Activated B cell treated with CpG ODN at 0.5 μM for 24 hours (primary cell): ENCODE measurements at regions not wholly inside any gene's neighbourhood (a gene's known extent, or its start where the extent isn't known, plus 50 kb on each side); places are given as distances from the start of the nearest gene placed in this dataset.

Experiments used
- ATAC-seq: fragments of 200-7000 bp; cut with Tn5 transposase; one replicate; pipeline ENCODE4 v1.10.0; 2021; ENCODE audit warnings: low read depth, mild to moderate bottlenecking, moderate library complexity
- CTCF ChIA-PET: fragments of 350-600 bp; sonication (Branson Sonifier 250); formaldehyde crosslinking; loops from one replicate; lab custom pipeline; 2021; ENCODE audit warnings: antibody characterized with exemption; lab: Charles Lee
- POLR2A ChIA-PET: fragments of 350-600 bp; sonication (Branson Sonifier 250); formaldehyde crosslinking; loops from one replicate; lab custom pipeline; 2021; ENCODE audit warnings: antibody characterized with exemption; lab: Charles Lee
- DNase-seq: peaks from one replicate; pipeline ENCODE4 v3.0.0; 2022
- H3K27ac Mint-ChIP-seq: one replicate; pipeline ENCODE4 v1.8.0; 2020; ENCODE audit warnings: mixed read lengths
- H3K27me3 Mint-ChIP-seq: one replicate; pipeline ENCODE4 v1.8.0; 2021; ENCODE audit warnings: mixed read lengths
- H3K36me3 Mint-ChIP-seq: one replicate; pipeline ENCODE4 v1.8.0; 2021; ENCODE audit warnings: low read depth, mixed read lengths
- H3K4me1 Mint-ChIP-seq: one replicate; pipeline ENCODE4 v1.8.0; 2021; ENCODE audit warnings: mixed read lengths
- H3K4me3 Mint-ChIP-seq: one replicate; pipeline ENCODE4 v1.8.0; 2020; ENCODE audit warnings: mild to moderate bottlenecking, mixed read lengths
- H3K9me3 Mint-ChIP-seq: one replicate; pipeline ENCODE4 v1.8.0; 2020; ENCODE audit warnings: mixed read lengths
- intact Hi-C: fragments of 100-400 bp; cut with micrococcal nuclease; formaldehyde crosslinking; loops from one replicate; pipeline ENCODE4 v1.15.1; 2024
- TF ChIP-seq, protein P1 (sequence below): fragments of 200-600 bp; IDR thresholded peaks from one replicate; pipeline ENCODE4 v1.8.0; 2022; ENCODE audit warnings: antibody characterized with exemption, mild to moderate bottlenecking

DNA sequence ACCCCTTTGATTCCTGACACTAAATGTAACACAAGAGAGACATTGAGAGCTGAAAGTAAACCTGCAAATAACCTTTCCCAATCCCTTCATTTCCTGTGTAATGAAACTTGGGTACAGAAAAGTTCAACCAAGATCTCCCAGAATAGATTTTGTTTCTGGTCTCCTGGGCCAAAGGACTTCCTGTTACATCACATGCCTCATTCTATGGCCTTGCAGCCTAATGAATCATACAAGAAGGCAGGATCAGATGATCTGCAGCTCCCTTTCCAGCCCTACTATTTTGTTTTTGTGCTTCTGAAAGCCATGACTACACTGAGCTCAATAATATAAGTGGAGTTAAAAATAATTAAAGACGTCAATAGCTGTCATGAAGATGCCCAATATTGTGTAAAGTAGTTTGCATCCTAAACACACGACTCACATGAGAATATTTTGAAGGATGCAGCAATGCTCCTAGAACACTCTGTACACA is 73.4 kb upstream of the NOX3 start:
- Mint-ChIP-seq H3K36me3 (no peaks in the 10 kb centered on the region), H3K4me3 (no peak overlapping the region), H3K9me3 (peaks cover 5% of the 10 kb centered on the region), H3K27me3 (no peaks in the 10 kb centered on the region), H3K27ac (peak overlapping the region; percentile 36), H3K4me1 (peaks cover 9% of the 10 kb centered on the region)
- intact Hi-C loops: loop anchor here (2.0 kb wide), 1 partner anchor 352 kb away; no protein-coding TSS in a partner anchor
- ChIA-PET POLR2A (interaction anchor here (0.5 to 0.8 kb wide), 4 partner anchors 121 to 1267 kb away, joined by 3 to 8 read pairs (median 3); no protein-coding TSS in a partner anchor), CTCF (interaction anchor here (1.0 to 2.1 kb wide), 2 partner anchors 199 to 201 kb away, joined by 6 to 15 read pairs; no protein-coding TSS in a partner anchor)
- ATAC-seq (peak; percentile 49), DNase-seq (no peak)
- TF ChIP-seq, protein P1, sequence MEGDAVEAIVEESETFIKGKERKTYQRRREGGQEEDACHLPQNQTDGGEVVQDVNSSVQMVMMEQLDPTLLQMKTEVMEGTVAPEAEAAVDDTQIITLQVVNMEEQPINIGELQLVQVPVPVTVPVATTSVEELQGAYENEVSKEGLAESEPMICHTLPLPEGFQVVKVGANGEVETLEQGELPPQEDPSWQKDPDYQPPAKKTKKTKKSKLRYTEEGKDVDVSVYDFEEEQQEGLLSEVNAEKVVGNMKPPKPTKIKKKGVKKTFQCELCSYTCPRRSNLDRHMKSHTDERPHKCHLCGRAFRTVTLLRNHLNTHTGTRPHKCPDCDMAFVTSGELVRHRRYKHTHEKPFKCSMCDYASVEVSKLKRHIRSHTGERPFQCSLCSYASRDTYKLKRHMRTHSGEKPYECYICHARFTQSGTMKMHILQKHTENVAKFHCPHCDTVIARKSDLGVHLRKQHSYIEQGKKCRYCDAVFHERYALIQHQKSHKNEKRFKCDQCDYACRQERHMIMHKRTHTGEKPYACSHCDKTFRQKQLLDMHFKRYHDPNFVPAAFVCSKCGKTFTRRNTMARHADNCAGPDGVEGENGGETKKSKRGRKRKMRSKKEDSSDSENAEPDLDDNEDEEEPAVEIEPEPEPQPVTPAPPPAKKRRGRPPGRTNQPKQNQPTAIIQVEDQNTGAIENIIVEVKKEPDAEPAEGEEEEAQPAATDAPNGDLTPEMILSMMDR: no peak

DNA sequence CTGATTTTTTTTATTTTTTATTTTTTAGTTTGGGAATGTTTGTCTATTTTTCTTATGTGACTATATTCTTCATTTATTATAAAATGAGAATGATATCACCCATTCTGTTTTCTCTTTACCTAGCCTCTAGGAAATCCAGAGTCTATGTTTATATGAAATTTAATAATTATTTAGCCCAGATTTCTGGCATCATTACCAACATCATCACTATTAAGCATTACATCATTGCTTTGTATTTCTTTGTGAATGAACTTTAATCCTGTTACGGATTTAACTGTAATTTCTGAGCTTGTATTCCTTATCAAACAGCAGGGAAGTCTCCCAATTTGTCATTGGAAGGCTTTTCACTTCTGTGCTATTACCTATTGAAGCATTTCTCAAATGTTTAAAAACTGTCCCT is 72.7 kb upstream of the NOX3 start:
- CTCF ChIA-PET: interaction anchor here (2.1 kb wide), 1 partner anchor 200 kb away, joined by 15 read pairs; no protein-coding TSS in a partner anchor
- Mint-ChIP-seq H3K4me1 (peaks cover 9% of the 10 kb centered on the region), H3K9me3 (peaks cover 3% of the 10 kb centered on the region), H3K27me3 (no peaks in the 10 kb centered on the region), H3K36me3 (no peaks in the 10 kb centered on the region), H3K27ac (no peak overlapping the region), H3K4me3 (no peak overlapping the region)
- TF ChIP-seq, protein P1: no peak
- intact Hi-C loops: loop anchor here (2.0 kb wide), 1 partner anchor 352 kb away; no protein-coding TSS in a partner anchor
- POLR2A ChIA-PET: no interaction called here
- DNase-seq (no peak), ATAC-seq (no peak)

DNA sequence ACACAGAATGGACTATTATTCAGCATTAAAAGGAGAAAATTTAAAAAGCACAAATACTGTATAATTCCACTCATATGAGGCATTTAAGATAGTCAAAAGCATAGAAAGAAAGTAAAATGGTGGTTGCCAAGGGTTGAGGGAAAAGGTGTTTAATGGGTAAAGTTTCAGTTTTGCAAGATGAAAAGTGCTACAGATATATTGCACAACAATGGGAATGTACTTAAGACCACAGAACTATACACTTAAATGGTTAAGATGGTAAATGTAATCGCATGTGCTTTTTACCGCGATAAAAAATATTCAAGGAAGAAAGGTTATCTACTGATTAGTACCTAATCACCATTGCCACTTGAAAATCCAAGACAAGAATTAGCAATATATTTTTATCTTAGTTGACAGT is 71.8 kb upstream of the NOX3 start:
- DNase-seq: no peak
- ChIA-PET POLR2A (no interaction called here), CTCF (no interaction called here)
- TF ChIP-seq, protein P1: no peak
- no peak overlapping the region for H3K4me3 Mint-ChIP-seq
- ATAC-seq: no peak
- no peaks in the 10 kb centered on the region for H3K9me3 Mint-ChIP-seq
- H3K27ac Mint-ChIP-seq: no peak overlapping the region
- H3K27me3 Mint-ChIP-seq: no peaks in the 10 kb centered on the region
- peaks cover 9% of the 10 kb centered on the region for H3K4me1 Mint-ChIP-seq
- H3K36me3 Mint-ChIP-seq: no peaks in the 10 kb centered on the region
- intact Hi-C loops: no loop called here

DNA sequence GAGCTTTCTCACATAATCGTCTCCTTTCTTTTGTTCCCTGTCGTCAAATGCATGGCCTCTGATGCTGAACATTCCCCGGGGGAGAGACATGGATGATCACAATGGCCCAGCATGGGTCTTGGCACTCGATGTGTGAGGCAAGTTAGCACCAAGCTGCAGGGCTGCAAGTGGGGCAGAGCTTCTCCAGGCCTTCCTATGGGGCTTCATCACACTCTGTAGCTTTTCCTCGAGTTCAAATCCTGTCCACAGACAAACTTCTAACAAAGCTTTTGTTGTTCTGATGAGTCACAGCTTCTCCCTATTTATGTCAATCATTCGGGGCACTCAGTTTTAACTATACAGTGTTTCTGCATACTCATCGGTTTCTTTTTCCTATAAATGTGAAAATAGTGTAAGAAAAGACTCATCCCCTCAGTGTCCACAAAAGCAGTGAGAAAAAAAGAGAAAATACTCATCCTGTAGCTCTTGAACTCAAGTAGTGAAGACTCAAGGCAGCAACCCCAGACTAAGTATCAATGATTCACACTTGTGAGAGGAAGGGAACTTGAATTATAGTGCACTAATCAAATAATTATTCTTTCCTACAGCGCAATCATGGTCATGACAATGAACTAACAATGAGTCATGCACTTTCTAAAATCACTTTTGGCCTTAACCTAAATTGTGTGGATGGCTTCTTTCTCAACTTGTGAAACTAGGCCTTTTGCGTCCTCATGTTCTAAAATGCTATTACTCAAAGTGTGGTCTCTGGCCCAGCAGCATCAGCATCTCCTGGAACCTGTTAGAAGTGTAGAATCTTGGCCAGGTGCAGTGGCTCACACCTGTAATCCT is 68.4 kb upstream of the NOX3 start:
- no peak for ATAC-seq
- TF ChIP-seq, protein P1: no peak
- H3K9me3 Mint-ChIP-seq: no peaks in the 10 kb centered on the region
- no peaks in the 10 kb centered on the region for H3K36me3 Mint-ChIP-seq
- ChIA-PET CTCF (no interaction called here), POLR2A (no interaction called here)
- intact Hi-C loops: no loop called here
- no peak for DNase-seq
- peaks cover 5% of the 10 kb centered on the region for H3K4me1 Mint-ChIP-seq
- no peak overlapping the region for H3K4me3 Mint-ChIP-seq
- no peak overlapping the region for H3K27ac Mint-ChIP-seq
- no peaks in the 10 kb centered on the region for H3K27me3 Mint-ChIP-seq

DNA sequence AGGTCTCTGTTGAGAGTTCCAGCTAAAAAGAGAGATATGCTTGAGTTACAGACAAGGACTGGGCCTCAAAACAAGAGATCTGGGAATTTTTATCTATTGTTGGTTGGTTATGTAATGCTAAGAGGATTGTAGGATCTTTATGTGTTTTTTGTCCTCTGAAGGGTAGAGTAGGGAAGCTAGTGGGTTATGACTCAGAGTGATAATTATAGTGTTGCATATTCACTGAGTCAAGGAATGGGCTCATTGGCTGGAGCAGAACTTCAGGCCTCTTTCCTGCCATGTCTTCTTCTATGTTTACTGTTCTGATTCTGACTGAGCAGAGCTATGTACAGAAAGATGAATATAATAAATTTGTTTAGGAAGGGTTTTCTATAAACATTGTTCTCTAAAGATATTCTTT is 66.1 kb upstream of the NOX3 start:
- Mint-ChIP-seq H3K4me3 (no peak overlapping the region), H3K27ac (no peak overlapping the region), H3K9me3 (no peaks in the 10 kb centered on the region), H3K4me1 (no peaks in the 10 kb centered on the region), H3K27me3 (no peaks in the 10 kb centered on the region), H3K36me3 (no peaks in the 10 kb centered on the region)
- DNase-seq (no peak), ATAC-seq (no peak)
- intact Hi-C loops: no loop called here
- TF ChIP-seq, protein P1: no peak
- ChIA-PET CTCF (no interaction called here), POLR2A (no interaction called here)
